GM13976 (cell line): ENCODE measurements at regions not wholly inside any gene's neighbourhood (a gene's known extent, or its start where the extent isn't known, plus 50 kb on each side); places are given as distances from the start of the nearest gene placed in this dataset.

ENCODE experiments used
- DNase-seq: peaks from one replicate; pipeline ENCODE4 v3.0.0; 2012; ENCODE audit warnings: low spot score
- in situ Hi-C: fragments of 300-500 bp; cut with MboI; formaldehyde crosslinking; loops from one replicate; pipeline ENCODE4 v1.12.0; 2022; ENCODE audit warnings: low sequenced_read_pairs, mixed read lengths, inconsistent platforms; ENCODE audit not compliant: unreplicated experiment
- TF ChIP-seq, protein P1 (sequence below): IDR thresholded peaks from 2 replicates; pipeline ENCODE4 v1.5.1; 2012; ENCODE audit warnings: borderline replicate concordance, mild to moderate bottlenecking; ENCODE audit not compliant: insufficient read depth; ENCODE audit errors: extremely low read depth, missing control alignments, control extremely low read depth

DNA sequence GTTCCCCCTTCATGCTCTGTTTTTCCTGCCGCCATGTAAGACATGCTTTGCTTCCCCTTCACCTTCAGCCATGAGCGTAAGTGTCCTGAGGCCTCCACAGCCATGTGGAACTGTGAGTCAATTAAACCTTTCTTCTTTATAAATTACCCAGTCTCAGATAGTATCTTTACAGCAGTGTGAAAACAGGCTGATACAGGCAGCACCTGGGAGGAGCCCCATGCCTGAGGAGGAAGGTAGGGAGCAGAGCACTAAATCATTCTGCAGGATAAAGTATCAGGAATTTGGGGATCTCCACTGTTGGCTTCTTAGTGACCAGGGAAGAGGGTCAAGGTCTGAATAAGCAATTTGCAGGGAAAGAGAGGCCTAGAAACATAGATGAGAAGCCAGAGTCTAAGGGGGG lies 78.0 kb downstream of the KCNF1 start:
- no peak for DNase-seq
- in situ Hi-C loops, result no loop called here
- TF ChIP-seq, protein P1, sequence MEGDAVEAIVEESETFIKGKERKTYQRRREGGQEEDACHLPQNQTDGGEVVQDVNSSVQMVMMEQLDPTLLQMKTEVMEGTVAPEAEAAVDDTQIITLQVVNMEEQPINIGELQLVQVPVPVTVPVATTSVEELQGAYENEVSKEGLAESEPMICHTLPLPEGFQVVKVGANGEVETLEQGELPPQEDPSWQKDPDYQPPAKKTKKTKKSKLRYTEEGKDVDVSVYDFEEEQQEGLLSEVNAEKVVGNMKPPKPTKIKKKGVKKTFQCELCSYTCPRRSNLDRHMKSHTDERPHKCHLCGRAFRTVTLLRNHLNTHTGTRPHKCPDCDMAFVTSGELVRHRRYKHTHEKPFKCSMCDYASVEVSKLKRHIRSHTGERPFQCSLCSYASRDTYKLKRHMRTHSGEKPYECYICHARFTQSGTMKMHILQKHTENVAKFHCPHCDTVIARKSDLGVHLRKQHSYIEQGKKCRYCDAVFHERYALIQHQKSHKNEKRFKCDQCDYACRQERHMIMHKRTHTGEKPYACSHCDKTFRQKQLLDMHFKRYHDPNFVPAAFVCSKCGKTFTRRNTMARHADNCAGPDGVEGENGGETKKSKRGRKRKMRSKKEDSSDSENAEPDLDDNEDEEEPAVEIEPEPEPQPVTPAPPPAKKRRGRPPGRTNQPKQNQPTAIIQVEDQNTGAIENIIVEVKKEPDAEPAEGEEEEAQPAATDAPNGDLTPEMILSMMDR, result no peak

DNA sequence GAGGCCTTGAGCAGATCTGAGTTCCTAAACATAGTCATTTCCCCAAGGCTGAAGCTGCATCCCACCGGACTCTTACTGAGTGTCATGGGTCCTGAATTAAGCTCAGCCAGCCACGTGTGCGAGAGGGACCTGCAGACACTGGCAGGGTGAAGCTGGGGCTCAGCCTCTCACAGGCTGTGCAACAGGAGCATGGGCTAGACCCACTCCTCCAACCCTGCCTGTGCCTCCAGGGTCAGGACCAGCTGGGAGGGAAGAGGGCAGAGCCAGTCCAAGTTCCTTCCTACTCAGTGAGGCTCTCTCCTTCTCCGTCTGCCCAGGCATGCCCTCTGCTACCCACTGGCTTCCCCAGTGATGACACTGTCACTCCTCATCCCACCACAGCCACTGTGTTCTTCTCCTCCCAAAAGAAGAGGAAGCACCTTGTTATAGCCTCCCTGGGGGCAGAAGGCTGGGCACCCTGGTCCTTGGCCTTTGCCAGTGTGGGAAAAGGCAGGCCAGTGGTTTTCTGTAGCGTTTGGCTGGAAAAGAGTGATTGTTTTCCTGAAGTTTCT lies 78.9 kb downstream of the KCNF1 start:
- in situ Hi-C loops, result no loop called here
- no peak for DNase-seq
- TF ChIP-seq, protein P1, result no peak

DNA sequence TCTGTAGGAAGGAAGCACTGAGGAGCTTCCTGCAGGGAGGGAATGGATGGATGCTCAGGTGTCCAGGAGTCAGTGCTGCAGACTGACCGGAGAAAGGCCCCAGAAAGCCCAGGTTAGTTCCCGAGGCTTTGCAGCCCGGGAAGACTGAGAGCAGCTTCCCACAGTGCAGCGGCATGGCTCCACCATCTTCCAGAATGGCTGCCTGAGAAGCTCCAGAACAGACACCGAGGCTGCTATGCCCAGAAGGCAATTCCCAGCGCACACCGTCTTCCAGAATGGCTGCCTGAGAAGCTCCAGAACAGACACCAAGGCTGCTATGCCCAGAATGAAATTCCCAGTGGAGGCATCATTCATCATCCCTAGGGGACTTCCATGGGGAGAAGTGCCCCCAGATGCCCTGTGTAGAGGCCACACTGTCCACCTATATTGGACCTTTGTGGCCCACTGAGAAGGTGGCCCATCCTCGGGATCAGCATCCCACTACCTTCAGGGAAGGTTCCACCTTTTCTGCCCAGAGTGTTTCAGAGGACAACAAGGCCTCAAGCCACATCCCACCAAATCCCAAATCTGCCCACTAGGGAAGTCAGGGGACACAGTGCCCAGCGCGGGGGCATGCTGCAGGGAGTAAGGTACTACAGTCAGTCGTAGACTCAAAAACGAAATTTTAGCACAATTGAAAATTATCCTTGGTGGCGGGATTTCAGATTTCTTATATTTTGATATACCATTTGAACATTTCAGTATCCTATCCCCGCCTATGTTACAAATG lies 80.5 kb downstream of the KCNF1 start:
- in situ Hi-C loops, result no loop called here
- TF ChIP-seq, protein P1, result no peak
- DNase-seq, result no peak

- no peak for DNase-seq
- in situ Hi-C loops, result no loop called here
- TF ChIP-seq, protein P1, result no peak
Observed at GRCh38 chr2:10993001-10993481, 81.3 kb downstream of the KCNF1 start.

DNA sequence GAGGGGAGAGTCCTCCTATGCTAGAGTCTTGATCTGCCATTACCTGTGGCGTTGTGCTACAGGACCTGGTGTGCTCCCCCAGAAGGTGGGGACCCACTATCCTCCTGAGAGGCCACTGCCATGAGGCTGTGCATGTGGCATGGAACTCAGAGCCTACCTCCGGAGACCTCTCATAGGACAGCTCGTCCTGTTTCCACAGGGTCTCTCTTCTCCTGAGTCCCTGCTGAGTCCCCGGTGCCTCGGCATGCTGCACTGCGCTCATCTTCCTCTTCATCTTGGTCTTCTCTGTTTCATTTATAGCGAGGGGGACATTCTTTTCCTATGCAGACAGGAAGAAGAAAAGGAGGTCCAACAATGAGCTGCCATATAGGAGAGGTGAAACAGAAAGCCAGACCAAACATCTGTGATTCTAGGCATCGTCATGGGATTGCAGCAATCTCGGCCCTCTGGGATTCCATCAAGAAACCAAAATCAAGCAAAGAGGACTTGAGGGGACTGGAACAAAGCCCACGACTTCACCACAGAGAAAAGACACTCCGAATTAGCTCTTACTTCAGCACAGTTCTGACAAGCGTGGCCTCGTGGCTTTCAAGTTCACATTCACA lies 83.7 kb downstream of the KCNF1 start:
- no peak for DNase-seq
- in situ Hi-C loops, result no loop called here
- TF ChIP-seq, protein P1, result no peak

DNA sequence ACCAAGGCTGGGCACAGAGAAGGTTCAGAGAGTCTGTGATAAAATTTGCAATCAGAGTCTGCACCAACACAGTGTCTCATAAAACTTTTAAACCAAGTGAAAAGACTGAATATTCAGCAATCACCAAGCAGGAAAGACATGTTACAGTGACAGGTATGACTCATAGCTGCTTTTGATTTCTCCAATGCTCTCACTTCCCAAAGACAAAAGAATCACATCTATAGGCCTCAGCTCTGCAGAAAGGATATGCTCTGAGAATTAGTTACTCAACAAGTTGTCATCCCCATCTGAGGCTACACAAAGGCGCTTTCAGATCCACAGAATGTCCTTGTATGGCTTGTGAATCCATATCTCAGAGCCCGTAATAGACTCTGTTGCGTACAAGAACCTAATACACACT lies 92.5 kb downstream of the KCNF1 start:
- no peak for DNase-seq
- TF ChIP-seq, protein P1, result no peak
- in situ Hi-C loops, result no loop called here
